CD4-positive, alpha-beta T cell treated with Interleukin-1 beta for 1 hour (primary cell): ENCODE measurements at regions not wholly inside any gene's neighbourhood (a gene's known extent, or its start where the extent isn't known, plus 50 kb on each side); places are given as distances from the start of the nearest gene placed in this dataset.
A peak's percentile ranks its signal among the peaks of the same experiment; 100 is the strongest.
"Not testable (repeated sequence)": the region's sequence is repeated elsewhere in the genome, so short reads cannot be mapped to it uniquely, and the experiment has no call there.

Experiments used
- DNase-seq, 2 donors: peaks; one replicate each; pipeline ENCODE4 v3.0.0-alpha.2; 2020 to 2022

DNA sequence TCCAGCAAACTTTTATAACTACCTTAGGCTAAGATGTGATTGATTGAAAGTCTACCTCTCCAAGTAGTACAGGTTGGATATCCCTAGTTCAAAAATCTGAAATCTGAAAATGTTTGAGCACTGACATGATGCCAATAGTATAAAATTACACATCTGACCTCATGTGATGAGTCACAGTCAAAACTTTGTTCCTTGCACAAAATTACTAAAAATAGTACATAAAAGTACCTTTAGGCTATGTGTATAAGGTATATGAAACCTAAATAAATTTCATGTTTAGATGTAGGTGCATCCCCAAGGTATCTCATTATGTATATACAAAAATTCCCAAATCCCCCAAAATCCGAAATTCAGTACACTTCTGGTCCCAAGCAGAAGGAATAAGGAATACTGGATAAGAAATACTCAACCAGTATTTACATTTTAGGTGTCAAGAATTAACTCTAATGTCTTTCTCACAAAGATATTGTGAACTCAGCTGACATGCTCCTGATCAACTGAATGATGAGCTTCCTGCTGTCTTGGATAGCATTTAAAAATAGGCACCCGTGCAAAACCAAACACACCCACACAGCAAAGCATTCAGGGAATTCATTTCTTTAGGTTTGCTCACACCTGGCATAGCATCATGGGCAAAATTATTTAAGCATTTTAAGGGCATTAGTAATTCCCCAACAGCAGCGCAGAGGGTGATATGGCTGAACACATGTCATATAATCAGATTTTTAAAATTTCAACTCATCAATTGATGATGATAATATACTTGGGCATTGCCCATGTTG, 497.4 kb upstream of the MEIS1 start:
- DNase-seq = no peak

DNA sequence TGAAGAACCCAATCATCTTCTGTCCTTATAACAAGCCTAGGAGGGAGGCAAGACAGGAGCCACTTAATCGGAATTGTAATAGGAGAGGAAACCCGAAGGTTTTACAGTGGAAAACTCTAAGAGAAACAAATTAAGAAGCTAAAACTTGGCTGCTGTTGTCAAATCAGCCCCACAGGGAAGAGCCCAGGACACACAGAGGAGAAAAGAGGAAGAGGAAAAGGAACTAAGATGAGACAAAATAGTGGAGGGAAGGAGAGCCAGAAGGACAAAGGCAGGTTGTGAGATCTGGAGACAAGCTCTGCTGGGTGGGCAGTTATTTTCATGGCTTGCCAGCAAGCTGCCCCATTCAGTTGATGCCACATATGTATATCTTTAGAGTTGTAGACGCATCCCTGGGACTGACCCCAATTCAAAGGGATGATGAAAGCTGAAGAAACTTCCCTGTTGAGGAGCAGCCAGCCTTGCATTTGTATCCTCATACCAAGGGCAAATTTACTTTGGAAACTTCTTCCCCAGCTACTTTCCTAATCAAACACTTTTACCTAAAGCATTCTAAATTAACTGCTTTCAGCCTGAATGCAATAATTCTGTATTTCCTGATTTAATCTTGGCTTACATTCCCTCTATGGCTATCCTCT, 499.8 kb upstream of the MEIS1 start:
- DNase-seq = no peak

- DNase-seq = no peak
These were observed 500.2 kb upstream of the SPRED2 start for GRCh38 chr2:65932571-65932970.

GRCh38 chr2:65931056-65931455, 498.7 kb upstream of the SPRED2 start:
- DNase-seq = no peak

DNA sequence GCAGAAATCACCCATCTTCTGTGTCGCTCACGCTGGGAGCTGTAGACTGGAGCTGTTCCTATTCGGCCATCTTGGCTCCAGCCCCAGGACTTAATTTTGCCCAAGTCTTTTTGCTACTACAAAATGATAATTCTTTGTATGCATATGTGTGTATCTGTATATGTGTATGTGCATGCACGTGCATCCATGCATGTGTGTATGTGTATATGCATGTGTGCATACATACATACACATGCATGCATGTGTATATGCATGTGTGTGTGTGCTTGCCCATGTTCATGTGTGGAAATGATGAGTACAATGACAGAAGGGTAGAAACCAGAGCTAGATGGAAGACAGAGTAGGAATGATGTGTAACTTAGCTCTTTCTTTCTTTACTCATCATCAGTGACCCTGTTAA, 497.9 kb upstream of the SPRED2 start:
- no peak for DNase-seq

GRCh38 chr2:65929664-65930063, 497.3 kb upstream of the SPRED2 start:
- not testable (repeated sequence) for DNase-seq

DNA sequence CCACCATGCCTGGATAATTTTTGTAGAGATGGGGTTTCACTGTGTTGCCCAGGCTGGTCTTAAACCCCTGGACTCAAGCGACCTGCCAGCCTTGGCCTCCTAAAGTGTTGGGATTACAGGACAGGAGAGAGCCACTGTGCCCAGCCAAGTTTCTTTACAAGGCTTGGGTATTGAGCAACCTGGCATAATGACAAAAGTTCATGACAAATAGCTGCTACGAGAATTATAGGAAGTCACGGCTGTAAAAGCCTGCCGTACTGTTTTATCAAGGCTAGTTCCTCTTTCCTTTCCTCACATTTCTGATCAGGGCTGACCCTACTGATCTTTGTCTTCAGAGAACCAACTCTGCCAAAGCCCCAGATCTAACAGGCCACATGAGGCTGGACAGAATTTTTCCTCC, 490.4 kb upstream of the SPRED2 start:
- DNase-seq = peak in 1 of 2 donors; percentile 15

- DNase-seq = no peak
These were observed 489.6 kb upstream of the SPRED2 start for GRCh38 chr2:65922030-65922429.

DNA sequence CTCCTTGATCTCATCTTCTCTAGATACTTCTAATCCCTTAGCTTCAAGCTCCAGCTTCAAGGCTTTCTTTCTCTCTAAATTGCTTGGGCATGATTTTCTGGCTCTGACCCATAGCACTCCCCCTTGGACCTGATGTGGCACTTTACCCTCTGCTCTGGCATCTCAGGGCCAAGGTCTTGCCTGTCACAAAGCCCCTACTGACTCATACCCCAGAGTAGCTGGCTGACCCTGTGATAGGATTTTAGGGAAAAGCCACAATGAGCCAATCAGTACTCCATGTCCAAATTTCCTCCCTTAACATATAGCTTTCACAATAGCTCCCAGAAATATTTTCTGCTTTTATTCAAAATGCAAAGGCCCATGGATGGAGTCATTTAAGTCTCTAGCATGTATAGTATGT, 488.7 kb upstream of the SPRED2 start:
- DNase-seq = no peak

GRCh38 chr2:65920659-65921058, 488.3 kb upstream of the SPRED2 start:
- DNase-seq = no peak

GRCh38 chr2:65919550-65920188, 487.3 kb upstream of the SPRED2 start:
- DNase-seq = no peak

- DNase-seq = no peak
These were observed 486.4 kb upstream of the SPRED2 start for GRCh38 chr2:65918760-65919187.

- DNase-seq = no peak
These were observed 485.6 kb upstream of the SPRED2 start for GRCh38 chr2:65917986-65918385.

DNA sequence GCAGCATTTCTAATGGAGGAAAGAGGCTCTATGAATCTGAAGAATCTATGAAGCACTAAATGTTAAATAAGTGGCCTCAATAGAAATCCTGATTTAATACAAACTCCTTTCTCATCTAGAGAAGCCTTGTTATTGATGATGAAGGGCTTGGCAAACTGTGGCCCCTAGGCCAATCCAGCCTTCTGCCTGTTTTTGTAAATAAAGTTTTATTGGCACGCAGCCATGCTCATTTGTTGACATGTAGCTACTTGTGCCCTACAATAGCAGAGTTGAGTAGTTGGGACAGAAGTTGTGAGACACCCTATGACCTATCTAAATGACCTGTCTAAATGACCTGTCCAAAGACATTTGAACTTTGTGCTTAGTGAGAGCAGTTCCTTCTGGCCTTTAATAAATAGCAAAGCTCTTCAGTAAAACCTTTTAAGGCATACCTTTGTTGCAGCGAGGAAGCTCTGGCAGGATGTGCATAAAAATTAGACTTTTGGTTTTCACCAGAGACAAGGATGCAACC, 484.4 kb upstream of the SPRED2 start:
- DNase-seq = no peak

GRCh38 chr2:65916177-65916576, 483.8 kb upstream of the SPRED2 start:
- no peak for DNase-seq

DNA sequence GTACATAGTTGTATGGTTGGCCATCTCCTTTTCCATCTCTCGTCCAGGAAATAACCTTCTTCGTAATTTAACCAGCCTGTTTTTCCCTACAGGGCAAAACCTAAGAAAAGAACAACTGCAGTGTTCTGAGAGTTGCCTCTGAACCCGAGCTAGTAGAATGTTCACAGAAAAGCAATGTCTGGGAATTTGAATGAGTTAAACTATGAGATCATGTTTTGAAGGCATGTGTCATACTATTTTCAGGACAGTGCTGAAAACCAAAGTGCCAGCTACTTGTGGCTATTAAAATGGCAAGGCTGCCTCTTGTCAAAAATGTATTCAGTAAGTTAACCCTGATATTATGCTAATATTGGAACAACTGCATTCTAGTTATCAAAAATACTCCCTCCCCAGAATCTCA, 482.9 kb upstream of the SPRED2 start:
- DNase-seq = no peak

- DNase-seq = no peak
These were observed 481.9 kb upstream of the SPRED2 start for GRCh38 chr2:65914244-65914786.

- no peak for DNase-seq
These were observed 481.4 kb upstream of the SPRED2 start for GRCh38 chr2:65913813-65914212.

DNA sequence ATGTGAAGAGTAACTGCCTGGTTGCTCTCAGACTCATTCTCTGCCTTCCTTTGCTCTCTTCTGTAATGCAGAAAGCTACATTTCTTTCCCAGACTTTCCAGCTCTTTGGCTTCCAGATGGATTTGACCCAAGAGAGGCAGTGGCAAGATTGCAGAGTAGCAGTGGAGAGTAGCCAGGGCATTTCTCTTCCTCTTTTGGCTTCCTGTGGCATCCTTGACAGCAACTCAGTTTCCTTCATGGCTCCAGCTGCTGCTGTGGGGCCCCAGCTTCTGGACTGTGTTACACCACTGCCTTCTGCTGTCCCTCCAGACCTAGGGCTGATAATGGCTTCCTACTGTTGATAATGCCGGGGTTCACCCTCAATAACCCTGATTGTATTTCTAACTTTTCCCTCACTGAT, 469.4 kb upstream of the SPRED2 start:
- DNase-seq = no peak

DNA sequence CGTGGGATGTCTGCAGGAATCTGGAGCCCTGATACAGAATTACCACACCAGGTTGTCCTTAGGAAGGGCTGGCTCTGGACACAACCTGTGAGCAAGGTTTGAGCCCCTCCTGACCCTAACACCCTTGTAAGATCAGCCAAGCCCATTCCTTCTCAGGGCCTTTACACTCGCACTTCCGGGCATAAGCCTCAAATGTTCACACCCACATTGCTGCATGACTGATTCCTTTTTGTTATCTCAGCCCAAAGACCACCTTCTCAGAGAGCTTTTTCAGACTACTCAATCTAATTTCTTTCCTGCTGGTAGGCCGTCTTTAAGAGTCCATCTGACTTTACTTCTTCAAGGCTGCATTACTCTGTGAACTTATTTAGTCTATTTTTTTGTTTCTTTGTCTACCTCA, 464.0 kb upstream of the SPRED2 start:
- DNase-seq = no peak

DNA sequence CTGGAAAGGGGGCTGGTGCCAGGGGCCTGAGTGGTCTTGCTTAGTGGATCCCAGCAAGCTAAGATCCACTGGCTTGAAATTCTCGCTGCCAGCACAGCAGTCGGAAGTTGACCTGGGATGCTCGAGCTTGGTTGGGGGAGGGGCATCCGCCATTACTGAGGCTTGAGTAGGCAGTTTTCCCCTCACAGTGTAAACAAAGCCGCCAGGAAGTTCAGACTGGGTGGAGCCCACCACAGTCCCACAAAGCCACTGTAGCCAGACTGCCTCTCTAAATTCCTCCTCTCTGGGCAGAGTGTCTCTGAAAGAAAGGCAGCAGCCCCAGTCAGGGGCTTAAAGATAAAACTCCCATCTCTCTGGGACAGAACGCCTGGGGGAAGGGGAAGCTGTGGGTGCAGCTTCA, 457.7 kb upstream of the SPRED2 start:
- not testable (repeated sequence) for DNase-seq

DNA sequence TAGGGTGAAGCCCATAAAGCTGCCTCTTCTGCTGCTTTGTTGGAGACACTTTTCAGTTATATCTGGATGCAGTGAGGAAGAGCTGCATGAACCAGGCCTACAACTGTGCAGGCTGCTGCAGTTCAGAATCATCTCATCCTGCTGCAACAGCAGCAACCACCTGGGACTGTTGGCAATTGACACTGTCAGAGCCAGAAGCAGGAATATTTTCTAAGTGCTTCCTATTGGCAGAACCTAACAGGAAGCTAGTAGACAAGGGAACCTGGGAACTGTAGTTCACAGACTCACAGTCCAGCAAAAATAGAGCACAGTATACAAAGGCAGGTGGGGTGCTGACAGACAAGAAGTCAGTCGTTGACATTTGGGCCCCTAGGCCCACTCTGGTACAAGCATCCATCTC, 452.9 kb upstream of the SPRED2 start:
- DNase-seq = no peak

- DNase-seq = no peak
These were observed 449.2 kb upstream of the SPRED2 start for GRCh38 chr2:65881592-65881991.

DNA sequence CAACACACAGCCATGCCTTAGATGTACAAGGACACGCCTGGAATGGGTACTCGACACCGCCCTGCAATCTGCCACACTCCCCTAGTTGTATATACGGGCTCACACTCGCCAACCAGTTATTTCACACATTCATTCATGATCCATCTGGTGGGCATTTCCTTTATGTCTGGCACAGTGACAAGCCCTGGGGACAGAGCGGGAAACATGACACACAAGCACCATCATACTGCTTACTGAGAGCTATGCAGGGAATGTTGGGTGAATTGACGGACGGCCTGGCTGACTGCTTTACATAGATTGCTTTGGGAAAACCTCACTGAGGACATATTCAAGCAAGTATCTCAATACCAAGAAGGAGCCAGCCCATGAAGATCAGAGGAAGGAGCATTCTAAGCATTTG, 448.0 kb upstream of the SPRED2 start:
- no peak for DNase-seq
